NOMO-1 treated with DMSO at 0.1 percent for 48 hours (cell line): ENCODE measurements at regions not wholly inside any gene's neighbourhood (a gene's known extent, or its start where the extent isn't known, plus 50 kb on each side); places are given as distances from the start of the nearest gene placed in this dataset.

ENCODE experiments used
- DNase-seq: peaks from one replicate; lab custom pipeline; 2025; ENCODE audit not compliant: unreplicated experiment; lab: John Stamatoyannopoulos, UW

GRCh38 chr4:38189445-38189844 lies 229.2 kb downstream of the PTTG2 start:
- DNase-seq, result no peak

- DNase-seq, result no peak
Observed at GRCh38 chr4:38190717-38191178, 230.6 kb downstream of the PTTG2 start.

- peak; percentile 19 for DNase-seq
Observed at GRCh38 chr4:38192516-38192915, 232.3 kb downstream of the PTTG2 start.

- DNase-seq, result peak; percentile 14
Observed at GRCh38 chr4:38193236-38193863, 233.2 kb downstream of the PTTG2 start.

GRCh38 chr4:38194047-38194602 lies 233.9 kb downstream of the PTTG2 start:
- no peak for DNase-seq

- no peak for DNase-seq
Observed at GRCh38 chr4:38195486-38195885, 235.3 kb downstream of the PTTG2 start.

GRCh38 chr4:38195911-38196310 lies 235.7 kb downstream of the PTTG2 start:
- no peak for DNase-seq

GRCh38 chr4:38202242-38202641 lies 242.0 kb downstream of the PTTG2 start:
- DNase-seq, result no peak

- no peak for DNase-seq
Observed at GRCh38 chr4:38203609-38204008, 243.4 kb downstream of the PTTG2 start.

- DNase-seq, result no peak
Observed at GRCh38 chr4:38204339-38205035, 244.3 kb downstream of the PTTG2 start.

- DNase-seq, result no peak
Observed at GRCh38 chr4:38205261-38205660, 245.1 kb downstream of the PTTG2 start.

- DNase-seq, result no peak
Observed at GRCh38 chr4:38207110-38207457, 246.9 kb downstream of the PTTG2 start.

GRCh38 chr4:38209654-38210053 lies 249.5 kb downstream of the PTTG2 start:
- no peak for DNase-seq

- no peak for DNase-seq
Observed at GRCh38 chr4:38210396-38211114, 250.4 kb downstream of the PTTG2 start.

GRCh38 chr4:38211885-38212284 lies 251.7 kb downstream of the PTTG2 start:
- no peak for DNase-seq

- no peak for DNase-seq
Observed at GRCh38 chr4:38213083-38213805, 253.0 kb downstream of the PTTG2 start.

- no peak for DNase-seq
Observed at GRCh38 chr4:38222892-38223291, 262.7 kb downstream of the PTTG2 start.

GRCh38 chr4:38223306-38223705 lies 263.1 kb downstream of the PTTG2 start:
- DNase-seq, result no peak

GRCh38 chr4:38223782-38224236 lies 263.6 kb downstream of the PTTG2 start:
- no peak for DNase-seq

- no peak for DNase-seq
Observed at GRCh38 chr4:38224850-38225249, 264.7 kb downstream of the PTTG2 start.

- no peak for DNase-seq
Observed at GRCh38 chr4:38226170-38226569, 266.0 kb downstream of the PTTG2 start.
